ENCODE measurements at regions not wholly inside any gene's neighbourhood (a gene's known extent, or its start where the extent isn't known, plus 50 kb on each side); places are given as distances from the start of the nearest gene placed in this dataset.

DNA sequence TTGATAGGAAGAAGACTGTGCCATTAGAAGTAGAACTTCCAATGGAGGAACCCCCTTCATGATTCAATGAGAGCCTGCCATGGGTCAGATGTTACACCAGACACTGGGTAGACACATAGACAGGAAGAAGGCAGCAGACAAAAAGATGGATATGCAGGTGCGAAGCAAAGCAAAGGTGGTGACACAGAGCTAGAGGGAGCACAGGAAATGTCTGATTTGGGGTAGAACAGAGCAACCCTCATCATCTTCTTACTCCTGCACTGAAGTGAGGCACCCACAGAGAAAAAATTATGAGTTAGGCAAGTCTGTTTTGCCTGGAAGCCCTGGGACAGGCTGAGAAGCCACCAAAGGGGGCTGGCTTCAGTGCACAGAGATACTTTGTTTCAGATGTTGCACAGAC is 240.2 kb downstream of the ANAPC1 start:
- DNase-seq (ENCODE audit: low read depth in 2 of 2) = no peak

DNA sequence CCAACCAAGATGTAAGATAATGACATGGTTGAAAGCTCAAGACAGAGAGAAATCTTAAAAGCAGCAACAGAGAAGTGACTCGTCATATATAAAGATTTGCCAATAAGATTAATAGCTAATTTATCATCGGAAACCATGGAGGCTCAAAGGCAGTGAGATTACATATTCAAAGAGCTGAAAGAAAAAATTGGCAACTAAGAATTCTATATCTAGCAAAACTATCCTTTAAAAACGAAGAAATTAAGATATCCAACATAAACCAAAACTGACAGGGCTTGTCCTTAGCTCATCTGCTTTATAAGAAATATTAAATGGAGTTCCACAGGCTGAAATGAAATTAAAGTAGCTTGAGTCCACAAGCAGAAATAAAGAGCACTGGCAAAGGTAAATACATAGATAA is 236.6 kb downstream of the ANAPC1 start:
- DNase-seq (ENCODE audit: low read depth in 2 of 2) = no peak

DNA sequence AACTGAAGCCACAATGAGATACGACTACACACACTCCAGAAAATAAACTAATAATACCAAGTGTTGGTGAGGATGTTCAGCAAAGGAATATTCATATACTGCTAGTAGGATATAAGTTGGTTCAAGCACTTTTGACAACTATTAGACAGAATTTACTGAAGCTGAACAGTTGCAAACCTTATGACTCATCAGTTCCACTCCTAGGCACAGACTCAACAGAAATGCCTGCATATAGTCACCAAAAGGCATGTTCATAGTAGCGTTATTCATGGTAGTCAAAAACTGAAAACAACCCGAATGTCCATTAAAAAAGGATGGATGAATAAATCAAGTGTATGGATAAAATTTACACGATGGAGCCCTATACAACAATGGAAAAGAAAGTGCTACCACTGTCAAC is 232.0 kb downstream of the ANAPC1 start:
- no peak for DNase-seq (ENCODE audit: low read depth in 2 of 2)

DNA sequence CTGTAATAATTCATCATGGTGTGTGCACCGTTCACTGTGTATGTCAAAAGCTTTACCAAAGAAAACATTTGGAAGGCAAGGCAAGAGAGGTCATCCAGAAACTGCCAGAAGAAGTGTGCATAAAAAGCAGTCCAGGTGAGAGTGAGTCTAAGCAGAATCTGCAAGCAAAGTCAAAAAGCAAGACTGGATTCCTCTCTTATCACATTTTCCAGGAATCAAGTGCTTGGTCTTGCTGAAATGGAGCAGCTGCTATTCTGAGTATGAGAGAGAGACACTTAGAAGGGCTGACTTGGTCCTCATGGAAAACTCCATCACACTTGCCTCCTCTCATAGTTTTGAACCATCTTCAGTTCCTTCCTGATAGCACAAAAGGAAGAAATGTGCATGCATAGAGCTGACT is 231.3 kb downstream of the ANAPC1 start:
- no peak for DNase-seq (ENCODE audit: low read depth in 2 of 2)

DNA sequence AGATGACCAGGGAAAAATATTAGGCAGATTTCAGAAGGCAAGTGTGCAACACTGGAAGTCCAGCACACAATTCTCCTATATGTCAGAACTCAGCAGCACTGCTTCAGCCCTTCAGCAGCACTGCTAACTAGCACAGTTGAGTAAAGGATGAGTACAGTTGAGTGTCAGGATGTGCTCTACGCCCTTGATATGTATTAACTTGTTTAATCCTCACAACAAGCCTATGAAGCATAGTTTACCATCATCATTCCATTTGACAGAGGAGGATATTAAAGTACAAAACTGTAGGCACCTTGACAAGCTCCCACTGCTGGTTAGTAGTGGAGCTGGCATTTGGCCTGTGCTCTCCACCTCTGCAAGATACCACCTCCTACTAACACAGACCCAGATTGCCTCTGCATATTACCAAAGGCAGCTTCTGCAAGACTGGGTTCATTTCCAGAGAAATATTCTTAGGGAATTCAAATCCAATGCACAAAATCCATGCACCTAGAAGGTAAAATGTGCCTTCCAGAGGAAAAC is 230.8 kb downstream of the ANAPC1 start:
- no peak for DNase-seq (ENCODE audit: low read depth in 2 of 2)

DNA sequence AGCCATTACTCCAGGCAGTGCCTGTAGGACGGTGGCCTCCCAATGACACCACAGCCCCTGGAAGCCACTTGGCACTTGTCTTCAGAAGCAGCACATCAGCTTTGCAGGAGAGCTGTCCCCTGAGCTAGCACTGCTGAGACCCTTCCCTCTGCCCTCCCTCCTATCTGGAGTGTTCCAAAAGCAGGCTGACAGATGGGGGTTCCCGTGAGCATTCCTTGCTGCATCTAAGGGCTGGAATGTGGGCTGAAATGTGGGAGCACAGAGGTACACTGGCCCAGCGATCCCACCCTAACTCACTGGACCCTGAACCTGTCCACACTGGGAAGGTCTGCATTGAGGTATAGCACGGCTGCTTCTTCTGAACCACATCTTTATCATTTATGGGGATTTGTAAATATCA is 230.1 kb downstream of the ANAPC1 start:
- DNase-seq (ENCODE audit: low read depth in 2 of 2) = no peak

DNA sequence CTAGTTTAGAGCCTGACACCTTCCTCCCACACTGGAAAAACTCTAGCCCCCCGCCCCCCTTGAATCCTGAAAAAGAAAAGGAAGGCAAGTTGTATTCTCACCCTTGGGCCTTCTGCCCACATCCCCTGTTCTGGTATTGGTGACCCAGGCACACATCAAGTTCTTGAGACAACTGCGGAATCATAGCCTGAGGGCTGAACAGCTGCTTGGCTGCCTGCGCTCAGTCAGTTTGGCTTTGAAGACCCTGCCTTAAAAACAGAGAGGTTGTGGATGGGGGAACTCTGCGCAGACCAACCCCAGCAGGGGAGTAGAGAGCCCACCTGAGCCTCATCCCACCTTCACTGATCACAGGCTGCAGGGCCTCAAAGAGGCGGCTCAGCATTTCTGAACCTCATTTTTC is 229.2 kb downstream of the ANAPC1 start:
- DNase-seq (ENCODE audit: low read depth in 2 of 2) = no peak

DNA sequence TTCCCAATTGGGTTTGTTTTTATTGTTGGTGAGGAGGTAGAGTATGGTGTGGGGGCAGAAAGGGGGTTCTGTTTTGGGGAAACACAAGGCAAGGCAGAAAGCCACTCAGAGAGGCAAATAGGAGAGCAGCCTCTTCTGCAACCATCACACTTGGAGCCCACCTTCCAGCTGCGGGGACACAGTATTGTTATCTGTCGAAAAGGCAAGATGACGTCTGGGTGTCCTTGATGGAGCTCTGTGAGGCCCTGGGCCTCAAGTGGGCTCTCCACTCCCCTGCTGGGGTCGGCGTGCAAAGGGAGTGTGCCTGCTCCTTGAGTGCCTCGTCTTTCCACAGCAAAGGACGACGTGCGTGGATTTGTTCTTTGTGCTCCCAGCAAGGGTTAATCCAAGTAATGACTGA is 227.6 kb downstream of the ANAPC1 start:
- no peak for DNase-seq (ENCODE audit: low read depth in 2 of 2)

DNA sequence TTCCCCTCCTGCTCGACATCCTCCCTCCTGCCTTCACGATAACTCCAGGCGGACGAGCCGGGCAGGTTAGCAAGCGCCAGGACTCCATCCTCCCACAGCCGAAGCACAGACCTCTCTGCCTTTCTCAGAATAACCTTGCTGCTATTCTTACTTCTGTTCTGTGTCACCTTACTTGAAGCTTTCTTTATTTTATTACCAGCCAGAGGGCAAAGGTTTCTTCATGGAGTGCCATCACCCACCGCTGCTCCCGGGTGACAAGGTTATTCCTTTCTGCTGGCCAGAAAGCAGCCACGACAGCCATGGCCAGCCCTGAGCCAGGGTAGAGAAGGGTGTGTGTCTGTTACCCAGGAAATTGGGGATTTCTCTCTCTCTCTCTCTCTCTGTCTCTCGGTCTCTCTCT is 227.1 kb downstream of the ANAPC1 start:
- no peak for DNase-seq (ENCODE audit: low read depth in 2 of 2)

DNA sequence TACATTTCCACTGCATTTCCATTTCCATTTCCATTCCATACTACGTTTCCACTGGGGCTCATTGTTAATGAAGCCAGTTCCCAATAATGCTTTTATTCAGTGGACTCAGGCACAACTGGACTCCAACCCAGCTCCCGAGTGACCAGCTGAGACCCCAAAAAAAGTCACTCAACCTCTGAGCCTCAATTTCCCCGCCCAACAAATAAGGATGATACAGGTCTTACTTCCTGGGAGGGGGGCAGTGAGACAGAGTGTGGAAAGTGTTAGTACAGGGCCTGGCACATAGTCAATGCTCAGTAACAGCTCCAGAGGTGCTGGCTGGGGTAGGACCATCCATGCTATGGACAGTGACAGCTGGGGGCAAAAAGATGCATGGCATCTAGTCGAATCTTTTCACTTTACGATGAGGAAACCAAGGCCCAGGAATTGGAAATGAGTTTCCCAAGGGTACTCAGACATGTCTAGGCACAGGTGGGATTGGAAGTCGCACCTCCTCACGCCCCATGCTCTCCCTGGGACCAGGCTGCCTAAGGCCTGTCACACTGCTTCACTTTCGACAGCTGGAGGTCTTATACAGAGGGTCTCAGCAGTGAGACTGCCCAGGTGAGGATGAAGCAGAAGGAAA is 226.5 kb downstream of the ANAPC1 start:
- no peak for DNase-seq (ENCODE audit: low read depth in 2 of 2)

DNA sequence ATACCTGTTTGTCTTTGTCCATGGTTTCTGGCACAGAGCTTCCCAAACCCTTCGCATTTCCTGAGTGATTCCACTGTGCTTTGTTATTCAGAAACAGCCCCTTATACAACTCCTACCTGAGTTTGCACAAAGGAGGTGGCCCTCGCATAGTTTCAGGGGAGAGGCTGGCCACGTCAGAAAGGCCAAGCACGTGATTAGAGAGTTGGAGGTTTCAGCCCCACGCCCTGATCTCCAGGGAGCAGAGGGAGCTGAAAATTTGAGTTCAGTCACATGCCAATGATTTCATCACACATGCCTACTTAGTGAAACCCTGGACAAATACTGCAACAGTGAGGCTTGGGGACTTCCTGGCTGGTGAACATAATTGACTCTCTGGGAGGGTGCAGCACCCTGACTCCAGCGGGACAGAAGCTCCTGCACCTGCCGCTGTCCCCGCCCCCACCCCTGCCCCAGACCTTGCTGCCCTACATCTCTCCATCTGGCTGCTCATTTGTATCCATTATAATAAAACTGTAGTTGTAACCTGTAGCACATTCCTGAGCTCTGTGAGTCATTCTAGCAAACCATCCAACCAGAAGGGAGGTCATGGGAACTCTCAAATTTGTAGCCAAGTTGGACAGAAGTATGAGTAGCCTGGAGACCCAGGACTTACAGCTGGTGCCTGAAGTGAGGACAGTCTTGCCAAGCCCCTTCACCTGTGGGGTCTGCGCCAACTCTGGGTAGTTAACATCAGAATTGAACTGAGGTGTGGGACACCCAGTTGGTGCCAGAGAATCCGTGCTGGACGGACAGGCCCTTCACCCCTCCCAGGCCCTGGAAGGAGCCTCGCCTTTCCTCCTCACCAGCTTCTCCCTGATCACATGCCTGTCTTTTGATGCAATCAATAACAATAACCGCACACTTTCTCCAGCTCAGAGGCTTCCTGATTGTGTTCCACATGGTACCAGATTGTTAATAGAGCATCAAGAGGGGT is 224.3 kb downstream of the ANAPC1 start:
- no peak for DNase-seq (ENCODE audit: low read depth in 2 of 2)

DNA sequence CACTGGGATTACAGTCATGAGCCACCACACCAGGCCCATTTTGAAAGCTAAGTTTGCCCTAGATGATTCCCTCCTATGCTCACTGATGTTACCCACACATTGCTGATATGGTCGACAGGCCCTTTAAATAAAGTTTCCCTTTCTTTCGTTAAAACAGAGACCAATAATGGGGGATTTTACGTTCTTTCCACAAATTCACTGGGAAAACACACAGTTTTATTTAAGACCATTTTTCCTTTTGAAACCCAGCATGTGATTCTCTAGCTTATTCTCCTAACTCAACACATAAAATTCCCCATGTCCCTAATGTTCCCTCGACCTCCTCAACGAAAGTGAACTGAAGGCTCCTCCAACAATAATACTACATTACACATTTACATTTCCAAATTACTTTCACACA is 223.2 kb downstream of the ANAPC1 start:
- no peak for DNase-seq (ENCODE audit: low read depth in 2 of 2)

DNA sequence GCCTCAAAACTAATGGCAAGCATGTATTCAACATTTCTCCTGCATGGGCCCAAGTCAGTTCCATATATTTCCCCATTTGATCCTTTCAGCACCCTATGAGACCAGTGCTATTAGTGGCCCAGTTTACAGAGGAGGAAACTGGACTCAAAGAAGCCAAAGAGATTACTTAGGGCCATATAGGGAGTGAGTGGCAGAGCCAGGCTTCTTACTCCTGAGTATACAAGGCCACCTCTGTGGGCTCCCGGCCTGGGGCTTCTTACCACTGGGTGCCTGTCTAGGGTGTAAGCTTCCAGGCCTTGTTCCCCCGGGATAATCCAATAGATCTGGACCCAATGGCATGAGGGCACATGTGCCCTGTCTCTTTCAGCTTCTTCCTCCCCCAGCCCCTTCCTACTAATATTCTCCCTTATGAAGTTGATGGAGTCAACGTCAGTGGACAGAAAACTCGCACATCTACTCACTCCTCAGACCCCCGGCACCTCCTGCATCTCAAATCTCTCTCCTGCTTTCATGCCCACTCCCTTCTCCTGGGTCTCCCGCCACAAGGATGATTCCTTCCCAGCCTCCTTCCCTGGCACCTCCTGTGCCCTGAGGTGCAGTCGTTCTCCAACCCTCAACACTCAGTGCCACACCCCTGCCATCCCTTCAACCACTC is 222.6 kb downstream of the ANAPC1 start:
- DNase-seq (ENCODE audit: low read depth in 2 of 2) = no peak

DNA sequence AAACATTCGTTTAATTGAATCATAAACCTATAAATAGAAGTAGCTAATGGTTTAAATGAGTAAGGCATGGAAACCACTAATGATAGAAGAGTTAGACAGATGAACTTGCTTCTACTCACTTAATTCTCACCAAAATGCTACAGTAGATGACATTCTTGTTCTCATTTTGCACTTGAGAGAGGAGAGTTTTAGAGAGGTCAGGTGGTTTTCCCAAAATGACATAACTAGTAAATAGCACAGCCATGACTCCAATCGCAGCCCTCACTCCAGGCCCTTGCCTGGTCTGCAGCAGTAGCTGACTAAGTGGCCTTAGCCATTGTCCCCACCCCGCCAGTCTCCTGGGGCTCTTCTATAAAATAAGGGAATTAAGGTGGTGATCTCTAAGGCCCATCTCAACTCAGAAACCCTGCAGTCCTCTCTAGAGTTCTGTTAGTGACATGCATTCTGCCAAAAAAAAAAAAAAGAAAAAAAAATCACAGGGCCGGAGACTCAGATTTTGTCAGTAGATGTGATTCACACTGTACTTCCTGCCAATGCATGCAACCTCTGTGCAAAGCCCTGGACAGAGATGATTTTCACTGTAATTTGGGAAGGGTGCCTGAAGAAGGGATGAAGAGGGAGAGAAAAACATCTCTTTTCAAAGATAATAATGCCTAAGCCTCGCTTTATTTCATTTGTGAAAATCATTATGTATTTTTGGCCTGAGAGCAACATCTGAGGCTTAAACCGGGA is 221.8 kb downstream of the ANAPC1 start:
- DNase-seq (ENCODE audit: low read depth in 2 of 2) = no peak

DNA sequence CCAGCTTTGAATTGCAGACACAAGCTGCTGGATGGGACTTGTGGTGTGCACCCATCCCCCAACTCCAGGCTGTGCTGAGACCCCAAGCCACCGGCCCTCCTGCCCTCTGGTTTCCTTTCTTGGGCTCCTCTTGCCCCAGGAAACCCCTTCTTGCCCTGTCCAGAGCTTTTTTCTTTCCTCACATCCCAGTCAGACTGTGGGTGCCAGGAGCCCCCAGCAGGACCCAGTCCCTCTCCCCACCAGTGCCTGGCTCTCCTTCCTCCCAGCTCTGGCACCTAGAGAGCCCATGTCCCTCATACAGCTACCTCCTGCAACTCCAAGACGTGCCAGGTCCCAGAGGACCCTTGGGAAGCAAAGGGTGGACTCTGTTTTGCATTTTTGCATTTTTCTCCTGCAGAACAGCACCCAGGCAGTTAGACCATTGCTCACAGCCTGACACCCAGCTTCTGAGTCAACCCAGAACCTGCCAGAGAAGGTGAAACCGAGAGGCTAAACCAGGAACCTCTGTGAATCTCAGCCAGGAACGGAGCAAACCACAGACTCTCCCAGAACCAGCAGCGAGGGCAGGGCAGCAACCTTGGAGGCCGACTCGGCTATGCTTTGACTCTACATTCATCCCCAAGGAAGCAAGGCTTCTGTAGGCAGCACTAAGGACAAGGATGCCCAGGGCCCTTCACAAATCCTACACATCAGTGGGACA is 221.1 kb downstream of the ANAPC1 start:
- no peak for DNase-seq (ENCODE audit: low read depth in 2 of 2)

DNA sequence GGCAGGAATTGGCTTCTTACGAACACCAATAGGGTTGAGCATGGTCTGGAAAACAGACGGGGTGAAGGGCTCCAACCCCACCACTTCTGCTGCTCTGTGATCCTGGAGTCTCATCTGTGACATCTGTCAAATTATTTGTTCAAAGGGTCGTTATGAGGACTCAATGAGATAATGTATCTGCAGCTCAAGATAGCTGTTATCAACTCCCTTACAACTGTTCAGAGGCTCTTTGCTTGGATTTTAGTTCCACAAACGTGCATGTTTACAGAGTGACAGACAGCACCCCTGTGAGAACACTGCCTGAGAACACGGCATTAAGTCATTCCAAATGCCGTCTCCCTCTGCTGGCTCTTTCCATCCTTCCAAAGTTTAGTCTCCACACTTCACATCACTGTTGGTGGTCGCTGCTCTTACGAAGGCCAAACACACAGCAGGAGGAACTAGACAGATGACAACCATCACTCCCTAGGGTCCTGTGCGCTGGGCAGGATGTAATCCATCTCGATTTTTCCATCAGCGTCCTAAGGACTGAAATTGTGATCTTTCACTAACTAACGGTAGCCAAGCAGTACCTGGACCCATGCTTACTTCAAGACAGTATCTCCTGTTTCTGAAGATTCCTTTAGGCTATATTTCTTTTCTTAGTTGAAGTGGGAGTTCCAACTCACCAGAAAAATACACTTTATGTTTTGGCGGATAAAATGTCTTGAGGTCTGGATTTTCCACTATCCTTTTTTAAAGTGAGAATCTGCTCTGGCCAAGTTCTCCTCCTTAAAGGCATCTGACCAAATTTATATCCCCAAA is 220.3 kb downstream of the ANAPC1 start:
- no peak for DNase-seq (ENCODE audit: low read depth in 2 of 2)

DNA sequence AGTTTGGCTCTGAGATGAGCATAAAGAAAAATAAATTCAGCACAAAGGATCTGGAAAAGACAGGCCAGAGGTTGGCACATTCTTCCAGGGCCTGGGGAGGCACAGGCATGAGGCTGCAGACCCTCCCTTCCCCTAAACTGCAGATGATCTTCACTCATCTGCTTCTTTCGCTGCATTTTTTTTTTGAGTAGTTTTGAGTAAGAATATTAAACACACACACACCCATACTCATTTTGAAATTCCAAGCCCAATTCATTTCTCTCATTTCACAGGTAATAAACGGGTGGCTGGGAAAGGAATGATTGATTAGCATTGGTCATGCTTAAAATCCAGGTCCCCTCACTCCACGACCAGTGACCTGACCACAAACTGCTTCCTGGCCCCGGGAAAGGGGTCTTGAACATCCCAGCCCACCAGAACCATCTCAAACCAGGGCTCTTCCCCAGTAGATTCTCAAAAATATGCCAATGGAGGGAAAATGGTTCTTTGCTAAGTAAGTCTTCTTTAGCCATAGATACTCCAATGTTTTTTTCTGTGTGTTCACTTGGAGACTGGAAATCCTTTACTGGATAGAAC is 219.6 kb downstream of the ANAPC1 start:
- DNase-seq (ENCODE audit: low read depth in 2 of 2) = no peak

DNA sequence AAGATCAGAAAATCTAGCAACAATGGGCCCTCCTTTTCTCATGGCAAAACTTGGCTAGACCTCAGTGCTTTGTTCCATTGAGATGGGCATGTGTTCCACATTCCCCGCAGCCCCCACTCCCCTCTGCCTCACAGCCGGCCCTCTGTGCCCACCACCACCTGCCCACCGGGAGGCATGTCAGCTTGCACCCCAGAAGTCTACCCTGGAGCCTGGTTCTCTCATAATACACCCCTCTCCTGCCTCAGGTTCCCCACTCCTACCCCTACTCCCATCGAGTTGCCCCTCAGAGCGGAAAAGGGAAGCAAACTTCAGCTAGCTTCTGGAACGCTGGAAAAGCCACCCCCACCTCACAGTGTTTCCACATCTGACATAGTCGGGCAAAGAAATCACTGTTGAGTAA is 219.0 kb downstream of the ANAPC1 start:
- DNase-seq (ENCODE audit: low read depth in 2 of 2) = no peak

DNA sequence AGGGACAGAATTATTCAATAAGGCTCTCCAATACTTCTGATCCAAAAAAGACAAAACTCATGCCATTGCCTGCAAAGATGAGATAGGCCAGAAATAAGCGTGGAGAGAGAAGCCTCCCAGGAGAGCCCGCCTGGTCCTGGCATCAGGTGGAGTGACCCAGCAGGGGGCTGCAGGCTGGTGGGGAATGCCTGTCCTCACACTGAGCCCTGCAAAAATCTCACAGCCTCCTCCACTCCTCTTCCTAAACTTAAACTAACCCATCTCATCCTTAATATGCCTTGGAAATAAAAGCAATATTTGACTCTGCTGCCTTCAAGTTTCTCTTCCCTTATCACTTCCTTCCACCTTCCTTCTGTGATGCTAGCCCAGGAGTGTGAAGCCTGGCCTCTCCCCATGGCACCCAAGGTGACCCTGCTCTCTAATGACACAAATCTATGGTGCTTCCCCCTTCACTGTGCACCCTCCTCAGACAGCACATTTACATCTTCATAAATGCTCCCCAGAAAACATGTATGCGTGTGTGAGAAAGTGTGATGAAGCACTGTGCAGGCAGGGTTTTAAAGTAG is 218.4 kb downstream of the ANAPC1 start:
- DNase-seq (ENCODE audit: low read depth in 2 of 2) = no peak

DNA sequence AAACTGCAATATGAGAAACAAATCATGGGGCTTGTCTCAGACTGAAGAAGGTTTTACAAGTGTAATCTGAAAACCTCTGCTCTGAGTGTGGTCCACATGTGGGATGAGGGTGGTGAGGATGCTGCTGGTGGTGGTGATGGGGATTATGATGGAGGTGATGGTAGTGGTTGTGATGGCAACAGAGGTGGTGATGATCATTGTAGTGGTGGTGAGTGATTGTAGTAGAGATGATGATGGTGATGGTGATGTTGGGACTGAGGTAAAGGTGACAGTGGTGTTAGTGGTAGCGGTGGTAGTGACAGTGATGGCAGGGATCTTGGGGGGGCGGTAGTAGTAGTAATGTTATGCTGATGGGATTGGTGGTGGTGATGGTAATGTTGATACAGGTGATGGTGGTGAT is 217.8 kb downstream of the ANAPC1 start:
- DNase-seq (ENCODE audit: low read depth in 2 of 2) = no peak
